ENCODE measurements at regions not wholly inside any gene's neighbourhood (a gene's known extent, or its start where the extent isn't known, plus 50 kb on each side); places are given as distances from the start of the nearest gene placed in this dataset.

GRCh38 chr16:86723689-86724088 lies 145.3 kb downstream of the FOXL1 start:
- intact Hi-C loops (cut with micrococcal nuclease; ENCODE audit: unreplicated experiment): no loop called here
- DNase-seq (ENCODE audit: low spot score): no peak
- POLR2A ChIA-PET (ENCODE audit: low non-redundant PET): no interaction called here
- Histone ChIP-seq H3K9me3 (ENCODE audit: low read depth, low read length, poor library complexity, severe bottlenecking) (no peaks in the 10 kb centered on the region), H3K4me1 (ENCODE audit: insufficient read depth, low read length, poor library complexity, severe bottlenecking) (no peaks in the 10 kb centered on the region), H3K36me3 (ENCODE audit: insufficient read depth, low read length, poor library complexity, severe bottlenecking) (no peaks in the 10 kb centered on the region), H3K4me3 (ENCODE audit: low read depth, low read length, poor library complexity, severe bottlenecking) (no peak overlapping the region), H3K27ac (ENCODE audit: low read depth, low read length, poor library complexity, severe bottlenecking) (no peak overlapping the region), H3K27me3 (replicated peaks; ENCODE audit: insufficient read depth, low read depth, low read length, poor library complexity) (peaks cover 43% of the 10 kb centered on the region)
- no peak for TF ChIP-seq EZH2 (IDR thresholded peaks at IDR 0.05; ENCODE audit: borderline replicate concordance, low read depth, low read length, poor library complexity, severe bottlenecking)
- TF ChIP-seq CTCF (conservative IDR thresholded peaks at IDR 0.05; ENCODE audit: low read depth, low read length): no peak
- no TSS peak for BruUV-seq (replicated peaks)
- CTCF ChIA-PET: no interaction called here

GRCh38 chr16:86725401-86725800 lies 147.1 kb downstream of the FOXL1 start:
- Histone ChIP-seq H3K27ac (ENCODE audit: low read depth, low read length, poor library complexity, severe bottlenecking) (no peak overlapping the region), H3K36me3 (ENCODE audit: insufficient read depth, low read length, poor library complexity, severe bottlenecking) (no peaks in the 10 kb centered on the region), H3K4me3 (ENCODE audit: low read depth, low read length, poor library complexity, severe bottlenecking) (no peak overlapping the region), H3K9me3 (ENCODE audit: low read depth, low read length, poor library complexity, severe bottlenecking) (no peaks in the 10 kb centered on the region), H3K4me1 (ENCODE audit: insufficient read depth, low read length, poor library complexity, severe bottlenecking) (no peaks in the 10 kb centered on the region), H3K27me3 (replicated peaks; ENCODE audit: insufficient read depth, low read depth, low read length, poor library complexity) (peaks cover 53% of the 10 kb centered on the region)
- CTCF ChIA-PET: no interaction called here
- POLR2A ChIA-PET (ENCODE audit: low non-redundant PET): no interaction called here
- intact Hi-C loops (cut with micrococcal nuclease; ENCODE audit: unreplicated experiment): no loop called here
- BruUV-seq (replicated peaks): no TSS peak
- no peak for TF ChIP-seq CTCF (conservative IDR thresholded peaks at IDR 0.05; ENCODE audit: low read depth, low read length)
- no peak for TF ChIP-seq EZH2 (IDR thresholded peaks at IDR 0.05; ENCODE audit: borderline replicate concordance, low read depth, low read length, poor library complexity, severe bottlenecking)
- no peak for DNase-seq (ENCODE audit: low spot score)

- intact Hi-C loops (cut with micrococcal nuclease; ENCODE audit: unreplicated experiment): no loop called here
- DNase-seq (ENCODE audit: low spot score): no peak
- no TSS peak for BruUV-seq (replicated peaks)
- TF ChIP-seq CTCF (conservative IDR thresholded peaks at IDR 0.05; ENCODE audit: low read depth, low read length) (no peak), EZH2 (IDR thresholded peaks at IDR 0.05; ENCODE audit: borderline replicate concordance, low read depth, low read length, poor library complexity, severe bottlenecking) (no peak)
- Histone ChIP-seq H3K36me3 (ENCODE audit: insufficient read depth, low read length, poor library complexity, severe bottlenecking) (no peaks in the 10 kb centered on the region), H3K27me3 (replicated peaks; ENCODE audit: insufficient read depth, low read depth, low read length, poor library complexity) (peaks cover 54% of the 10 kb centered on the region), H3K9me3 (ENCODE audit: low read depth, low read length, poor library complexity, severe bottlenecking) (no peaks in the 10 kb centered on the region), H3K4me1 (ENCODE audit: insufficient read depth, low read length, poor library complexity, severe bottlenecking) (no peaks in the 10 kb centered on the region), H3K4me3 (ENCODE audit: low read depth, low read length, poor library complexity, severe bottlenecking) (no peak overlapping the region), H3K27ac (ENCODE audit: low read depth, low read length, poor library complexity, severe bottlenecking) (no peak overlapping the region)
- POLR2A ChIA-PET (ENCODE audit: low non-redundant PET): no interaction called here
- CTCF ChIA-PET: no interaction called here
Measured at GRCh38 chr16:86726340-86726739, 148.0 kb downstream of the FOXL1 start.
